ENCODE measurements at regions not wholly inside any gene's neighbourhood (a gene's known extent, or its start where the extent isn't known, plus 50 kb on each side); places are given as distances from the start of the nearest gene placed in this dataset.

DNA sequence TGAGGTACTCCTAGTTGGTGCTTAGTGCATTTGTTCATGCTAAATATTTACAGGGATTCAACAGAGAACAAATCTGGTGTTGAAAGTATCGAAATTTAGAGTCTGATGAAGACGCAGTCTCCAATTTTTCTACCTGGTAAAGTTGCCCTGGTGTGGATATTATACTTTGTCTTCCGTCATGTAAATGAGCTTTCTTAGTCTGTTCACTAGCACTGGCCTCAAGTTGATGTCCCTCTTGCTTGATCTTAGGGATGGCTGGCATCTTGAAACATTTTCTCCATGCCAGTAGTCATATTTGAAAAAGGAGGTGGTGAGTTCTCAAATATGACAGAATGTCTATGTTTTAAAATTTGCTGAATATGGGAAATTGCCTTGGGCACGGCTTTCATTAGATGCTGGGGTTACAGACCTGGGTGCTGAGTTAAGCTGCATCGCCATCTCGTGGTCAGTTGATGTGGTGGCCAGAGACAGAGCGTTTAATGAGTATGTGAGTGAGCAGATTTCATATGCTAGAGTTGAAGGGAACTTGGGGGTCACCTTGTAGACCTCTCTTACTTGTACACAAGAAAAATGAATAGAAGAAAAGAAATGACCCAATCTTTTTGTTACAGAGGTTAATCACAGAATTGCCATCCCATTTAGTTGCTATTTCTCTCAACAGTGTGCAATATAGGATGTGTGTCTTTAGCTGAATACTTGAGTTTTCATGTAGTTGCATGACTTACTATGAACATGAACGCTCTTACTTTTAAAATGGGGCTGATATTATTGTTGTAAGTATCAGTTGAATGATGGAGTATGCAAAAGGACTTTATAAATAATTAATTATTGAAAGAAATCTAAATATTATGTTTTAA, 172.8 kb upstream of the DCN start:
- in situ Hi-C loops (cut with MboI; ENCODE audit: low sequenced_read_pairs): no loop called here

- in situ Hi-C loops (cut with MboI; ENCODE audit: low sequenced_read_pairs): no loop called here
Measured at GRCh38 chr12:91353266-91353665, 170.6 kb upstream of the DCN start.

- in situ Hi-C loops (cut with MboI; ENCODE audit: low sequenced_read_pairs): no loop called here
Measured at GRCh38 chr12:91349476-91349875, 166.9 kb upstream of the DCN start.

- in situ Hi-C loops (cut with MboI; ENCODE audit: low sequenced_read_pairs): no loop called here
Measured at GRCh38 chr12:91347481-91348214, 165.0 kb upstream of the DCN start.

- in situ Hi-C loops (cut with MboI; ENCODE audit: low sequenced_read_pairs): no loop called here
Measured at GRCh38 chr12:91346827-91347226, 164.2 kb upstream of the DCN start.

GRCh38 chr12:91344408-91344807, 161.8 kb upstream of the DCN start:
- in situ Hi-C loops (cut with MboI; ENCODE audit: low sequenced_read_pairs): no loop called here

DNA sequence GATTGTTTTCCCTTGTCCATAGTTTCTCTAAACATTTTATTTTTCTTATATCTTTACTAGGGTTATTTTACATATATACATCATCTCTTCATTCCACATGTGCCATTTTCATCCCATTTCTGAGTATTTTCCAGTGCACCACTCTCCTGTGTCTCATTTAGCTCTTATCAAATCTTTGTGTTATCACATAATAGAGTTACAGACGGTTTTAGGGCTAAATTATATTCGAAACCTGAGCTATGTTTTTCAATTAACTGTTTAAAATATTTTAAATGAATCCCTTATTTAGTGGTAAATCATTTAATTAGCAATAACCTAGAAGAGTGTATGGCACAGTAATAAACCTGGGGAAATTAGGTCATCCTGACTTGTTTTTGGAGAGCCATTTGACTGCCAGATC, 160.4 kb upstream of the DCN start:
- in situ Hi-C loops (cut with MboI; ENCODE audit: low sequenced_read_pairs): no loop called here

GRCh38 chr12:91339106-91339505, 156.5 kb upstream of the DCN start:
- in situ Hi-C loops (cut with MboI; ENCODE audit: low sequenced_read_pairs): no loop called here

DNA sequence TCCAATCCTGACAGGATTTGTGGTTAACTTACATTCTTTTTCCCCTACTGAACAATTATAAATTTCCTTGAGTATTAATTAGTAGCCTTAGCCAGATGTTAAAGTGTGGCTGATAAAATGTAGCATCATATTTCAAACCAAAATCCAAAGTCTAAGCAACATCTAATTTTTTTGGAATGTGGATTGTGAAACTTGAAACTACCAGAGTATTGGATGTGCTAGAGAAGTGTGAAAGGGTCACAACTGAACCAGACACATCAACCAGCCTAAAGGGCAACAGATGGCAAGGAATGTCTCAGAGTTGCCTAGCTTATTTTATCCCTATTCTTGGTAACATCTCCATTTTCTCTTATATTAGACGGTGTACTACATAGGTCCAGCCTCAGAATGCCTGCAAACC, 153.1 kb upstream of the DCN start:
- in situ Hi-C loops (cut with MboI; ENCODE audit: low sequenced_read_pairs): no loop called here

GRCh38 chr12:91333966-91334365, 151.3 kb upstream of the DCN start:
- in situ Hi-C loops (cut with MboI; ENCODE audit: low sequenced_read_pairs): no loop called here

- in situ Hi-C loops (cut with MboI; ENCODE audit: low sequenced_read_pairs): no loop called here
Measured at GRCh38 chr12:91332302-91332701, 149.7 kb upstream of the DCN start.

- in situ Hi-C loops (cut with MboI; ENCODE audit: low sequenced_read_pairs): no loop called here
Measured at GRCh38 chr12:91331371-91331770, 148.8 kb upstream of the DCN start.

- in situ Hi-C loops (cut with MboI; ENCODE audit: low sequenced_read_pairs): no loop called here
Measured at GRCh38 chr12:91328451-91328850, 145.8 kb upstream of the DCN start.

- in situ Hi-C loops (cut with MboI; ENCODE audit: low sequenced_read_pairs): no loop called here
Measured at GRCh38 chr12:91327889-91328288, 145.3 kb upstream of the DCN start.

DNA sequence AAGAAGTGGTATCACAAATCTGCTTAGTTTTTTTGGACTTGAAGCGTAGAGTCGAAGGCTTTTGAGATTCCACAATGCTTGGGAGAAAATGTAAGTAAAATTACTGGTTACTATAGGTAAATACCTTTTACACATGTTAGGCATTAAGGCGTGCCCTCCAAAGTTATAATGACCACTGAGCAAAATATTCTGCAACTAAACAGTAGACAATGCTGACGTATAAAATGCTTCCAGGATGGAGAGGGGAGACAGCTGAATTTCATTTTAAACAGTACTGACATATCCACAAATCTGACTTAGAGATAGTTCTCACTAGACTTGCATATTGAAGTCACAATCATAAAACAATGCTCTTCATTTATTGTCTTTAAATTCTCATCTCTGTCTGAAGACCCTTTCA, 144.5 kb upstream of the DCN start:
- in situ Hi-C loops (cut with MboI; ENCODE audit: low sequenced_read_pairs): no loop called here

DNA sequence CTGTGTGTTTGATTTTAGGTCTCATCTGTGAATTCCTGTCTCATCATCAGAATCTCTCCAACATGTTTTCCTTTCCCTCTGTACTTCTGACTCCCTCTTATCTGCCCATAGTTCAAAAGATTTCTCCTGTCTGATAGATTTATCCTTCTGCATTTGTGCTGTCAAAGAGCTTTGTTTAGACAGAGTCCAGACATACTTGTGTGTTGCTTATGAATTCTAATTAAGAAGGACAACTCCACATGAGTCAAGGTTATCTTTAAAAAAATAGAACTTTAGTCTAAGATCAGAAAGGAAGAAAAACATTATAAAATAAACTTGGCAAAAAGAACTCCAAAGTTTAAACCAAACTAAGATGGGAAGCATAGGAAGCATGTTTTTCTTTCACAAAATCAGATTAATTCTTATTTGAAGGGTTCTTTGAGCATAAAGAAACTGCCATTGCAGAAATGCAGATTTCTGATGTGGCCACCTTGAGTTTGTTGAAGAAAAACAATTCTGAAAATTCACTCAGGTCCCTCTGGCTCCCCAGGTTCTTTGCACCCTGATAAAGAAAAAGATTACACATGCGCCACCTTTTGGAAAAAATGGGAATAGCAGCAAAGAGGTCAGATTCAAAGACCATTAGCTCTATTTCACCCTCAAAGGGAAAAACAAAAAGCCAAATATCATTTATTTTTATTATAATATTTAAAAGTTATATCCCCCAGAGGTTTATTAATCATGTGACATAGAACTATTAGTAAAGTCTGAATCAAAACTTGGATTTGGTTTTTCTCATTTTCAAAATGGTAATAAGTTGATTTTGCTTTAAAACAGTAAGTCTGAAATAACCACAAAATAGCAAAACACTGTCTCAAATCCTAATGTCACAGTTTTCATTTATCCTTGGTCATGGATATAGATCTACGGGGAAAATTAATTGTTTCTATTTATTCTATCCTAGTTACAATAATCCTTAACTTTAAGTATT, 143.7 kb upstream of the DCN start:
- in situ Hi-C loops (cut with MboI; ENCODE audit: low sequenced_read_pairs): no loop called here

DNA sequence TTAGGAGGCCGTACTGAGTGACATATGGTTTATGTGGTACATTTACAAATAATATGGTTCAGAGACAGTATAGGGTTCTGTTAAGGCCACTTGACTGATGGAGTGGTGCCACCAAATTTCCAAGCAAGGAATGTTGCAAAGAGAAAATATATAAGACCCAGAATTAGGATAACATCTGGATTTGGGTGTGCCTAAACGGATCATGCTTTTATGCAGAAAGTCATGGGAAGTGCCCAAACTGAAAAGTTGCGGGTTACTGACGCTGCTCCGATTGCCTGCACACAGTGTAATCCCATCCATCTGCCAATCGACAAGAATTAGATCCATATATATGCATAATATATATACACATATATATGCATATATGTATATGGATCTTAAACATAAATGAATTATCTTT, 138.4 kb upstream of the DCN start:
- in situ Hi-C loops (cut with MboI; ENCODE audit: low sequenced_read_pairs): no loop called here

DNA sequence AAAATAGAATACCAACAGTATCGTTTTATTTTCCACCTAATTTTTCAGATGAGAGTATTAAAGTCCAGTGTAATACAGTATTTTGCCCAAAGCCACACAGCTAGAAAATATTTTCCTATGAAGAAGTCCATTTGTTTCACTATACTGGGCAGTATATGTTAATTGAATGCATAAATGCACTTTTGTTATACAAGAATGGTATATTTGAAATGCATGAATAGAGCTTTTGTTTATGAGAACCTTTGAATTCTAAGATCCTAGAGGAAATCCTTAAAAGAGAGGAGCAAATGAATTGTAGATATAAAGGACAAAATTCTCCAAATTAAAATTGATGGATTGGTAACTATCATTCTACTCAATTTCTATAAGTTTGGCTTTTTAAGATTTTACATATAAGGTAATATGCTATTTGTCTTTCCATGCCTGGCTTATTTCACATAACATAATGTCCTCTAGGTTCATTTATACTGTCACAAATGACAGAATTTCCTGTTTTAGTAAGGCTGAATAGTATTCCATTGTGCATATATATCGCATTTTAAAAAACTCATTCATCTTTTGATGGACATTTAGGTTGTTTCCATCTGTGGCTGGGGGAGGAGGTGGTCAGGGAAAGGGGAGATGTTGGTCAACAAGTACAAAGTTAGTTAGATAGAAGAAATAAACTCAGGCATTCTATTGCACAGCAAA, 136.6 kb upstream of the DCN start:
- in situ Hi-C loops (cut with MboI; ENCODE audit: low sequenced_read_pairs): no loop called here

- in situ Hi-C loops (cut with MboI; ENCODE audit: low sequenced_read_pairs): no loop called here
Measured at GRCh38 chr12:91317306-91317705, 134.7 kb upstream of the DCN start.

DNA sequence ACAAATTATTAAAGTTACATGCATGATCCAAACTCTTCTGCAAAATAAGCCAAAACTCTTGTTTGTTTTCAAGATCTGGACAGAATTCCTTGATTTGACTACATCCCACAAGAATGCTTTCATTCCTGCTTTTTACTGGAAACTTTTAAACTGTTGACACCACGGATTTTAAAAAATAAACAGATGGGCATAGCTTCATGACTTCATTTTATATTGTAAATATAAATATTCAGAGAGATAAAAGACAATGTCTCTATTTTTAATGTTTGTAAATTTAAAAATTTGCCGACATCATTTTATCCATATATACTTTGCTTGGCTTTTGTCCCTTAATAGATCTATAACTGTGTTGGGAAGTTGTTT, 134.3 kb upstream of the DCN start:
- in situ Hi-C loops (cut with MboI; ENCODE audit: low sequenced_read_pairs): no loop called here
